T-helper 2 cell treated with Interferon-gamma antibody and Interleukin-4, amounts not matched to agents 5 μg/mL and 100 μg/mL, for 36 hours (primary cell): ENCODE measurements at regions not wholly inside any gene's neighbourhood (a gene's known extent, or its start where the extent isn't known, plus 50 kb on each side); places are given as distances from the start of the nearest gene placed in this dataset.

Experiments
- DNase-seq: peaks from one replicate; pipeline ENCODE4 v3.0.0; 2021; ENCODE audit warnings: low spot score
- H3K27ac Mint-ChIP-seq: one replicate; pipeline ENCODE4 v1.8.0; 2021; ENCODE audit warnings: mild to moderate bottlenecking, mixed read lengths
- H3K27me3 Mint-ChIP-seq: one replicate; pipeline ENCODE4 v1.8.0; 2021; ENCODE audit warnings: low read depth, mixed read lengths
- H3K36me3 Mint-ChIP-seq: one replicate; pipeline ENCODE4 v1.8.0; 2021; ENCODE audit warnings: low read depth, mixed read lengths
- H3K4me1 Mint-ChIP-seq: one replicate; pipeline ENCODE4 v1.8.0; 2021; ENCODE audit warnings: low read depth, mixed read lengths
- H3K4me3 Mint-ChIP-seq: one replicate; pipeline ENCODE4 v1.8.0; 2022; ENCODE audit warnings: mild to moderate bottlenecking, moderate library complexity, mixed read lengths
- H3K9me3 Mint-ChIP-seq: one replicate; pipeline ENCODE4 v1.8.0; 2021; ENCODE audit warnings: mixed read lengths

DNA sequence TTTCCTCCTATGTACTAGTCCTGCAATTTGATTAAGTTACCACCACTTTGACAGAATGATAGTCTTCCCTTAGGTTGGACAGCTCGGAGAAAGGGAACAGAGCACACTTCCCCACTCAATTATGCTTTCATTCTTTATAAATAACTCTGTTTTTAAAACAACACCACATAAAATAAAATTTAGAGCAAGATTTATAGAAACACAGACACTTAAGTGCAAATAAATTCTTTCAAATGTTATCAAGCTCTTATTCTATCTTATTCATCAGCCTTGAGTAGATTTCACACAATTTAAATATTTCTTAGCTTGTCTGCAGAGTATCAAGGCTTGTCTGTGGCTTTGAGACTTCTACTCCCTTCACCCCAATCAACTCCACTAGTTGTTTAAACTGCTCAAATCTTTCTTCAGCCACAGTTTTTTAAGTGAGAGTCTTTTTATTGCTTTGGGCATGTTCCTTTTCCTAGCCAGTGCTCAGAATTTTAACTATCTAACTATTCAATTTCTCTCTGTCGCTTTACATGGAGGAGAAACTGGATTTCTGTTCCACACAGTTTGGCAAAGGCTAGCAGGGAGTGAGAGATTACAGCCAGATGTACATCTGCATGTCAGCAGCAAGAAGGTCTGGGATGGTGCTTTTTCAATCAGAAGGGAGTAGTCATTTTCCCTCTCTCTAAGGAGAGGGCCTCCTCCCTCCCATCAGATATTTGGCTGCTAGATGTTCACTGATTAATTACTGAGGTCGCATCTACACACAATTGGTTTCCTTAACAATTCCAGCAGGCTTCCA is 53.1 kb upstream of the PLAC1 start:
- Mint-ChIP-seq H3K27me3 (peaks cover 7% of the 10 kb centered on the region), H3K4me1 (peaks cover 2% of the 10 kb centered on the region), H3K4me3 (no peak overlapping the region), H3K27ac (no peak overlapping the region), H3K36me3 (no peaks in the 10 kb centered on the region), H3K9me3 (no peaks in the 10 kb centered on the region)
- DNase-seq = no peak
